NCI-H524 (cell line): ENCODE measurements at regions not wholly inside any gene's neighbourhood (a gene's known extent, or its start where the extent isn't known, plus 50 kb on each side); places are given as distances from the start of the nearest gene placed in this dataset.
"Not testable (repeated sequence)": the region's sequence is repeated elsewhere in the genome, so short reads cannot be mapped to it uniquely, and the experiment has no call there.

ENCODE experiments used
- DNase-seq, 2 experiments: peaks; one replicate each; lab custom pipeline; 2025; lab: John Stamatoyannopoulos, UW

DNA sequence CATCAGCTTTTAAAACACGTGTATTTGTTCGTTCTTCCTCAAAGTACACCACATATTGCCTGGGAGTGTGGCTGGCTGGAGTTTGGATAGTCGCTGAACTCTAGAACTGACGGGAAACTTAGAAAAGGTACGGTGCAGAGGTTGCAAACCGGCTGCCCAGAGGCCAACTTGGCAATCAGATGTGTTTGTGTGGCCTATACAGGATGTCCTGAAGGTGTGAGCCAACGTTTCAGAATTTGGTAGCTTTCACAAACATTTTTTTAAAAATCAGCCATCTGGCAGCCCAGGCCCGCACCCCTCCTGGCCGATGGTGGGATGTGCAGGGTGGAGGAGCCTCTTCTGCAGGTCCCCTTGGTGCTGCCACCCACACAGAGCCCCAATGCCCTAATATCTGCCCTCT is 73.6 kb upstream of the SLC25A33 start:
- DNase-seq: no peak

DNA sequence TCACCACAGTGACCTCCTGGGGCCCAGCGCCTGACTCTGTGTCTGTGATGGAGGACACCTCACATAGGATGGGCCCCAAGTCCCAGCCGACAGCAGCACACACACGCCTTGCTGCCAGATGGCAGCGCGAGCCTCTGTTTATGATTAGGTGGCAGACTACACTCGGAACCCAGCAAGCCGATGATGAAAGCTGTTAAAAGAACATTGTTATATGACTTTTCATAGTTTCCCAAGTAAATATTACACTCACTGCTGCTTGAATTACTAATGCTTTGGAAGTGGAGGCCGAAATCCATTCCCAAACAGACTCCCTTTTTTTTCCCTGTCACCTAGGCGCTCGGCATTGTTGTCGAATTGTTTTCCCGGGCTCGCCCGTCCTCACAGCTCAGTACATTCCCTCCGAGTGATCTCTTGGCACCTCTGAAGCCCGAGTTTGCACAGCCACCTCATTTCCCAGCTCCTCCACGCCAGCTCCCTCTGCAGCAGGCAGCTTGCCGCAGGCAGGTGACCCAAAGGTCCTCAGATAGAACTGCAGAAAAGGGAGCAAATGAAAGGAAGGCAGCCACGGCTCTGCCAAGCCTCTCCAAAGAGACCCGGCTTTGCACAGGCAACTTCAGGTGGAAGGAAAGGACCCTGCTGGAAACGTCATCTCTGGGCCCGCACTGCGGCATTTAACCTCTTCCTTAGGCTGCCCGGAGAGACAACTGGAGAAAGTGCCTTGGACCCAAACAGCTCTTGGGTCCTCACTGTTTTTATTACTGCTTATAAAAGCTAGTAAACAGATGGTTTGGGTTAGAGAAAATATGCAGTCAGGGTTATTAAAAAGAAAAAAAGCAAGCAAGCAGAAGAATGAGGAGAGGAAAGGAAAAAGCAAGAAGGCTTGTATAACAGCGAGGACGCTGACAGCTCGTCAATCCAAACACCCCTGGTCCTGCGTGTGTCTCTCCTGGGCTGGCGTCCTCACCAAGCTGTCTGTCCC is 72.2 kb upstream of the SLC25A33 start:
- DNase-seq: no peak

DNA sequence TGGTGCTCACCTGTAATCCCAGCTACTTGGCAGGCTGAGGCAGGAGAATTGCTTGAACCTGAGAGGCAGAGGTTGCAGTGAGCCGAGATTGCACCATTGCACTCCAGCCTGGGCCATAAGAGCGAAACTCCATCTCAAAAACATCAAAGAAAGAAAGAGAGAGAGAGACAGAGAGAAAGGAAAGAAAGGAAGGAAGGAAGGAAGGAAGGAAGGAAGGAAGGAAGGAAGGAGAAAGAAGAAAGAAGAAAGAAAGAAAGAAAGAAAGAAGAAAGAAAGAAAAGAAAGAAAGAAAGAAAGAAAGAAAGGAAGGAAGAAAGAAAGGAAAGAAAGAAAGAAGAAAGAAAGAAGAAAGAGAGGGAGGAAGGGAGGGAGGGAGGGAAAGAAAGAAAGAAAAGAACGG is 69.4 kb upstream of the SLC25A33 start:
- DNase-seq: not testable (repeated sequence)

DNA sequence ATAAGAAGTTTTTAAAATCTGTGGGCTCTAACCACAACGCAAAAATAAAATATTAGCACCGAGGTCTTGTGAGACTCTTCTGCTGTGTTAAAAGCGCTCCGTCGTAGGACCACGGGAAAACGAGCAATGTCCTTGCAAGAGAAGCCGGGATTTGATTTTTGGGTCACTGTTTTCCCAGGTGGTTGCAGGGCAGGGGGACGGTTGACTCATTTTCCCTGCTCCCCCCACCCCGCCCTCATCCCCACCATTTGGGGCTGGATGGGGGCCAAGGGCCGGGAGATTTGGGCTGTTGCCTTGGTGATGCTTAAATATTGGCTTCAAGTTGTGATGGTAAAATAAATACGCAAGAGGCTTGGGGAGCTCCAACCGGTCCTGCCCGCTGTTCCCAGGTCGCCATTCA is 67.6 kb upstream of the SLC25A33 start:
- no peak for DNase-seq

DNA sequence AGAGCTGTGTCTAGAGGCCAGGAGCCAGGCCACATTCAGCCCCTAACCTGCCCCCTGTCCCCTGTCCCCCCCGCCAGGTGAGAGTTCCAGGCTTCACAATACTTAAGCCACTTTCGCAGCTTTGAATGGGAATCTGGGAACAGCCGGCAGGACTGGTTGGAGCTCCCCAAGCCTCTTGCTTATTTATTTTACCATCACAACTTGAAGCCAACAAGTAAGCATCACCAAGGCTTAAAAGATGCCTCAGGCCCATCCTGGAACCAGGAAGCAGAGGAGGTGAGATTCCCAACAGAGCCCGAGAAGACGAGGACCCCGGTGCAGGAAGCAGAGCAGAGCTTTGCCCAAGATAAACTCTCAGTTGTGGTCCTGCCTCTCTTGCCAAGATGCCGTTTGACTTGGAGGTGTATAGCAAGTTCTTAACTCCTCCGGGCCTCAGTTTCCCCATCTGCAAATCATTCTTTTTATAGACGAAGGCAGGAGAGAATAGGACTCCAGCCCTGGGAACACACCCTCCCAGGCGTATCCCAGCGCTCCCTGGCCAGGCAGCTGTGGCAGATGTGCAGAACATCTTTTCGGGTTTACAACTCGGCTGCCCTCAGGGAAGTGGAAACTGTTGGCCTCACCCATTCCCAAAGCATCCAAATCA is 66.8 kb upstream of the SLC25A33 start:
- no peak for DNase-seq

DNA sequence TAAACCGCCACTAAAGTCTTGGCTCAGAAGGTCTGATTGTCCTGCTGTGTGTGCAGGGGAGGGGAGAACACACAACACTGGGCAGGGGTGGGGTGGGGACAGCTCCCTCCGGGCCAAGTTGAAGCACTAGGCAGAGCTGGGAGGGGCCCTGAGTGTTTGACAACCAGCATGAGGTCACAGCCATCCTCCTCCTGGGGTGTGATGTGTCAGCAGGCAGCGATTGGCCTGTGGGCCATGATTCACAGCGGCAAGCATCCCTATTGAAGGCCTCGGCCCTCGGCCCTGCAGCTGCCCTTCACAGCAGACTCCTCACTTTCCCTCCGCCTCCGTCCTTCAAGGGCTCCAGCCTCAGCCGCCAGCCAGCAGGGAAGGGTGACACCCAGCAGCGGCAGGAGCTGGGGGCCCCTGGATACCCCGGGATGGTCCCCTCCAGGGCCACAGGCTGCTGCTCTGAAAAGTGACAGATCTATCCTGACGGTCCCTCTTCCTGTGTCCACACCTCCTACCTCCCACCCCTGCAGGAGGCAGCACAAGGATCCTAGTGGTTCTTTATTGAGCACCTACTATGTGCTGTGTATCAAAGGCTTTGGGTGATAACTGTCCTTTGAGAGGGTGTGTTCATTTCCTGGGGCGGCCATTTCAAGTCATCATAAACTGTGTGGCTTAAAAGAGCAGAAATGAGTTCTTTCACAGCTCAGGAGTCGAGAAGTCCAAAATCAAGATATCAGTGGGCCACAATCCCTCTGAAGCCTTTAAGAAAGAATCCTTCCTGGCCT is 66.0 kb upstream of the SLC25A33 start:
- no peak for DNase-seq

DNA sequence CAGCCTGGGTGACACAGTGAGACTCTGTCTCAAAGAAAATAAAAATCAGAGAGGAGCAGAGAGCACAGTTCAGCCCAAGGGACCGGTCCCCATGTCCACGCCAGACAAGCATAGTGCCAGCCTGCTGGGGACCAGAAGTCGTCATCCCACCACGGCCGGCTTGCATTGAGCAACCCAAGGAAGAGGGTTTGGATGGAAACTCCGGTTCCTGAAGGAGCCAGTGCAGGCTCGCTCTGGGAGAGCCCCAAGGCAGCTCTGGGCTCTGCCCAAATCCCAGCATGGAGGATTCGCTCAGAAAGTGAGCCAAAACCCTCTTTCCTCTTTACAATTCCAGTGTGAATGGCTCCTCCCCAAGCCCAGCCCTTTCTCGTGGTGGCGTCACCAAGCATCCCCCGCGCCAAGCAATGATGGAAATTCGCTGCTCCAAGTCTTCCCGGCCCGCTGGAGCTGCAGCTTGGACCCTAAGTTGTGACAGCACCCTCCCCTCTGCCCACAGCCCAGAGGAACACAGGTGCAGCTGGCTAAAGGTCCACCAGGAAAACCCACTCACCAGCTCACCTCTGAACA is 64.1 kb upstream of the SLC25A33 start:
- DNase-seq: no peak

DNA sequence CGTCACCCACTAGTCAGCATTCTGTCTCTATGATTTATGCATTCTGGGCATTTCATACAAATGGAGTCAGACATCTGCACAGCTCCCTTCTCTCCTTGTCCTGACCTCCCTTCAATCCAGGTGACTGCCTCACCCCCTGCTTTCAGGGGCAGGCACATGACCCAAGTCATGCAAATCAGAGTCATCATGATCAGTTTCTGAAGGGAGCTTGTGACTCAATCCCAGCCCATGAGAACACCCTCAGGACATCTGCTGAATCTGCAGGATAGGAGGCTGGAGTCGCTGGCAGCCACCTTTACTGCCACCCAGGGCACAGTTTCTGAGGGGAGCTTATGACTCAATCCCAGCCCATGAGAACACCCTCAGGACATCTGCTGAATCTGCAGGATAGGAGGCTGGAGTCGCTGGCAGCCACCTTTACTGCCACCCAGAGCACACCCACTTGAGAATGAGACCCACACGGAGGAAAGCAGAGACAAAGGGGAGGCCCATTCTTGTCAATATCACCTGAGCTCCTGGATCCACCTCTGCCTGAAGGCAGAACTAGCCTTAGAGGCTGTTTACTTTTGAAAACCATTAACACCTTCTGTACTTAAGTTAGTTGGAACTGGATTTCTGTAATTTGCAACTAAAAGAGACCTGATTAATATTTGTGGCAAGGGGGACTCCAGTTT is 62.3 kb upstream of the SLC25A33 start:
- peak in 1 of 2 experiments; percentile 42 for DNase-seq

DNA sequence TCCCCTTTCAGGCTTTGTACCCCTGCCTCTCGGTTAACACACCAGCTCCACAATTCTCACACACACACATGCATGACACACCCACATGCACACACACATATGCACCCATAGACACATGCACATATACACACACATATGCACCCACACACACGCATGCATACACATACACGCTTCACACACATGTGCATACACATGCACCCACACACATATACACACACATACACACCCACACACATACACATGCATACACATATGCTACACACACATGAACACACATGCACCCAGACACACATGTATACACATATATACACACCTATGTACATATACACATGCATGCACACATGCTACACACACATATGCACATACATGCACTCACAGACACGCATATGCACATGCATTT is 61.7 kb upstream of the SLC25A33 start:
- no peak for DNase-seq

DNA sequence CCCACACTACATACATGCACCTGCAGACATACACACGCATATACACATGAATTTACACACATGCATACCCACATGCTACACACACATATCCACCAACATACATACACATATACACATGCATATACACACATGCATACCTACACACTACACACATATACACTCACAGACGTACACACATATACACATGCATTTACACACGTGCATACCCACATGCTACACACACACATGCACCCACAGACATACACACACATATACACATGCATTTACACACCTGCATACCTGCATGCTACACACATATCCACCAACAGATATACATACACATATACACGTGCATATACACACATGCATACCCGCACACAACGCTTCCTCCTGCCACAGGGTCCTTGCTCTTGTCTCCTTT is 61.2 kb upstream of the SLC25A33 start:
- no peak for DNase-seq

DNA sequence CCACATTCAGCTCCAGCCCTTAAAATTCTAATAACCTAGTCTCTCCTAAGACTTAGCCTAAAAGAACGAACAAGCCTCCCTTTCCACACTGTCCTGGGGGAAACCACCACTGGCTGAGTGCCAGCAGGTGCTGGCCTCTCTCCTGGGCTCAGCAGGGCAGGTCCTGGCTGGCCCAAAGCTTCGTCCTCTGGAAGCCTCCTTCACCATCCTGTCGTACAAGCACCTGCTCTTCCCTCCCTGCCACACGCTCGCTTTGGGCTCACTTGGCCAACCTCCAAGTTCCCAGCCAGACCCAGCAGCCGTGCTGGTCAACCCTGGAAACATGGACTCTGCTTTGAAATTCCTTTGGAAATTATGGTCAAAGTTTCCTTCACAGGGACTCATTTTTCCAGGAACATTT is 58.2 kb upstream of the SLC25A33 start:
- no peak for DNase-seq

DNA sequence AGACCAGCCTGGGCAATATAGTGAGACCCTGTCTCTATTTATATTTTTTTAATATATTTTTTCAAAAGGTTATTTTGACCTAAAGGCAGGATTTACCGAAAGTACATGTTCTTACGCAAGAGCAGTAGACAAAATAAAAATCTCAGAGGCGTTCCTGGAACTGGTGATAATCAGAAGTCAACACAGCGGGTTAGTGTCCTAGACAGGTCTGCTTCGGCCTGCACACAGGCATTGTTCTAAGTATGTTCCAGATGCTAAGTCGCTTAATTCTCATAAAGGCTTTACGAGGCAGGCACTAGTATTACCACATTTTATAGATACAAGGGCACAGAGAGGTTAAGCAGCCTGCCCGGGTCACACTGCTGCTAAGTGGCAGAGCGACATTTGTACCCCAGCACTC is 56.9 kb upstream of the SLC25A33 start:
- no peak for DNase-seq

DNA sequence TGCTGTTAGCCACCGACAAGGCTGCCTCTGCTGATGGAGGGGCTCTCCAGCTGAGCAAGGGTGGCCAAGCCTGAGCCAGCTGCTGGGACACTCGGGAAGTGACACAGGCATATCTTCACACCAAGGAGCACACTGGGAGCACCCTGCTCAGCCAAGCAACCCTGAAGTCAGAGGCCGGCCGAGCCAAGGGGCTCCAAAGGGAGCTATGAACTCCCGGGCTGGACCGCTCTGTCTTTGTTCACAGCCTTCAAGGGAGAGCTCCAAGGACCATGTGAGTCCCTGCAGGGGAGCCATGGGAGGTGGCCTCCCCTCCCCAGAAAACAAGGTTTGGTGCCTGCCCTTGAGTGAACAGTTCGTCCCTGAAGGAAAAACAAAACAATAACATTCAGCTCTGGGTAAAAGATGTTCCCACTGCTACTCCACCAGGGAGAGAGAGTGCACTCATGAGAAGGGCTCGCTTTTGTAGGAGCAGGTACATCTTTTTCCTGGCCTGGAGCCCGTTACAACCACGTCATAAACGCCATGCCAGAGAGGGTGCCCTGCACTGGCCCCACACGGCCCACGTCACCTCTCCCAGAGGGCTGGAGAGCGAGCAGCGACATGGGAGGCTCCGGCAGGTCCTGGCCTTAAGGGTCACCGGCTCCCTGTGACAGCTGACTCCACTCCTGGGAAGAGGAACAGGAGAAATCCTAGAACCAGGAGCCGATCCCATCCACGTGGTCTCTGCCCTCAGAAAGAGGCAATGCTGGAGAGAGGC is 56.3 kb upstream of the SLC25A33 start:
- no peak for DNase-seq

DNA sequence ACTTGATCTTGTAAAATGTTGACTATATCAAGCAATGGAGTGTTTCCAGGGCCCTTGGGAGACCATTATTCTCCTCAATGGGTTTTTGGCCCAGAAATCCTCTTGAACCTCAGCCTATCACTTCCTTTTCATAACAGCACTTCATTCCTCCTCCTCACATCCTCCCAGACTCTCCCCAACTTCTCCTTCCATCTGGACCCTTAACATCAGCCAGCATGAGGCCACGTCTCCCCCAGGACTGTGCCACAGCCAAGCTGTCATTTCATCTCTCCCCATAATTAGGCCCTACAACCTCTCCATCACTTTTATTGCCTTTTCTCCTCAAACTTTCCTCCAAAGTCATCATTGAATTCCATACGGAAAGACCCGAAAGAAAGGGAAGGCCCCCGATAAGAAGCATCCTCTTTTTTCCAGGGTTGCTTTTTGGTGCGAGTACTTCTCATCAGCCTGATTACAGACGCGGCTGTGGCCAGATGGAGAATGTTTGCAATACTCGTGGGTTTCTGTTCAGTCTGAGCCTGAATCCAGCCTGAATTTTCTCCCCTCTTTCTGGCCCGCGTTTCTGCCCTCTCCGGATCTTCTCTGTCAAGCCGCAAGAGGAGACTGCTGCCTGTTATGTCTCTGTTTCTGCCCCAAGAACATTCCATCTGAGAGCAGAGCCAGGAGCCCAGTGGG is 52.7 kb upstream of the SLC25A33 start:
- DNase-seq: peak; percentile 35 to 51
